Endothelial cell of umbilical vein (primary cell): ENCODE measurements at regions not wholly inside any gene's neighbourhood (a gene's known extent, or its start where the extent isn't known, plus 50 kb on each side); places are given as distances from the start of the nearest gene placed in this dataset.

Source experiments
- JUN ChIP-seq: IDR thresholded peaks from 2 replicates; pipeline ENCODE4 v1.6.1; 2011; ENCODE audit warnings: borderline replicate concordance, low read depth; ENCODE audit not compliant: insufficient read length, insufficient read depth
- MYC ChIP-seq: IDR thresholded peaks from one replicate; pipeline ENCODE4 v1.6.1; 2011; ENCODE audit warnings: mild to moderate bottlenecking, low read depth, low read length
- POLR2A ChIP-seq: IDR thresholded peaks from 2 replicates; pipeline ENCODE4 v1.6.1; 2012; ENCODE audit warnings: low read depth, mild to moderate bottlenecking, control low read depth, low read length
- TF ChIP-seq, protein P1 (sequence below), 2 donors: IDR thresholded peaks; 1 replicate in 1 of 2; 2 replicates in 1 of 2; pipeline ENCODE4 v1.5.1; 2011; ENCODE audit warnings: low read length in 2 of 2, mild to moderate bottlenecking in 2 of 2, moderate library complexity in 2 of 2, control low read depth in 1 of 2, inconsistent platforms in 1 of 2, low read depth in 1 of 2; ENCODE audit not compliant: insufficient read depth in 1 of 2; ENCODE audit errors: extremely low read depth in 1 of 2

DNA sequence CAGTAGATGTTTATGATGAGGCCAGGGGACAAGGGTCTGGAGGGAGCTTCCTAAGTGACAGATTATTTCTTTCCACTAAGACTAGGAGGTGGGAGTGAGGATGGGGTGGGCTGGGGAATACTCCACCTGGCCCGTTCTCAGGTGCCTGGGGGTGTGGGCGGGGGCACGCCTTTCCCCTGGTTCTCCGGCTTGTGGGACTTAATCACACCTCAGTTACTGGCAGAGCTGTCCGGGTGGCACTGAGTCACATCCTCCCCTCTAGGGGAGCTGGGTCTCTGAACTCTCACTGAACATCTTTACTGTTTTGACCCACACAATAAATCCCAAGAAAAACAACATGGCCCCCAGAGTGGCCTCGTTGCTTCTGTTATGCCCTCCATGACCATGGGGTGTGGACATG is 332.8 kb downstream of the MAF start:
- TF ChIP-seq, protein P1, sequence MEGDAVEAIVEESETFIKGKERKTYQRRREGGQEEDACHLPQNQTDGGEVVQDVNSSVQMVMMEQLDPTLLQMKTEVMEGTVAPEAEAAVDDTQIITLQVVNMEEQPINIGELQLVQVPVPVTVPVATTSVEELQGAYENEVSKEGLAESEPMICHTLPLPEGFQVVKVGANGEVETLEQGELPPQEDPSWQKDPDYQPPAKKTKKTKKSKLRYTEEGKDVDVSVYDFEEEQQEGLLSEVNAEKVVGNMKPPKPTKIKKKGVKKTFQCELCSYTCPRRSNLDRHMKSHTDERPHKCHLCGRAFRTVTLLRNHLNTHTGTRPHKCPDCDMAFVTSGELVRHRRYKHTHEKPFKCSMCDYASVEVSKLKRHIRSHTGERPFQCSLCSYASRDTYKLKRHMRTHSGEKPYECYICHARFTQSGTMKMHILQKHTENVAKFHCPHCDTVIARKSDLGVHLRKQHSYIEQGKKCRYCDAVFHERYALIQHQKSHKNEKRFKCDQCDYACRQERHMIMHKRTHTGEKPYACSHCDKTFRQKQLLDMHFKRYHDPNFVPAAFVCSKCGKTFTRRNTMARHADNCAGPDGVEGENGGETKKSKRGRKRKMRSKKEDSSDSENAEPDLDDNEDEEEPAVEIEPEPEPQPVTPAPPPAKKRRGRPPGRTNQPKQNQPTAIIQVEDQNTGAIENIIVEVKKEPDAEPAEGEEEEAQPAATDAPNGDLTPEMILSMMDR (IDR thresholded peaks at IDR 0.05; ENCODE audit: extremely low read depth in 1 of 2, insufficient read depth in 1 of 2, low read depth in 1 of 2, low read length in 2 of 2) = no peak
- TF ChIP-seq POLR2A = no peak
- TF ChIP-seq MYC = no peak
- no peak for TF ChIP-seq JUN
